Activated T-helper 1 cell treated with Interleukin-2 at 50 U/mL for 16 hours (primary cell): ENCODE measurements at regions not wholly inside any gene's neighbourhood (a gene's known extent, or its start where the extent isn't known, plus 50 kb on each side); places are given as distances from the start of the nearest gene placed in this dataset.

Experiments used
- DNase-seq: peaks from one replicate; pipeline ENCODE4 v3.0.0-alpha.2; 2020; ENCODE audit warnings: low read depth

DNA sequence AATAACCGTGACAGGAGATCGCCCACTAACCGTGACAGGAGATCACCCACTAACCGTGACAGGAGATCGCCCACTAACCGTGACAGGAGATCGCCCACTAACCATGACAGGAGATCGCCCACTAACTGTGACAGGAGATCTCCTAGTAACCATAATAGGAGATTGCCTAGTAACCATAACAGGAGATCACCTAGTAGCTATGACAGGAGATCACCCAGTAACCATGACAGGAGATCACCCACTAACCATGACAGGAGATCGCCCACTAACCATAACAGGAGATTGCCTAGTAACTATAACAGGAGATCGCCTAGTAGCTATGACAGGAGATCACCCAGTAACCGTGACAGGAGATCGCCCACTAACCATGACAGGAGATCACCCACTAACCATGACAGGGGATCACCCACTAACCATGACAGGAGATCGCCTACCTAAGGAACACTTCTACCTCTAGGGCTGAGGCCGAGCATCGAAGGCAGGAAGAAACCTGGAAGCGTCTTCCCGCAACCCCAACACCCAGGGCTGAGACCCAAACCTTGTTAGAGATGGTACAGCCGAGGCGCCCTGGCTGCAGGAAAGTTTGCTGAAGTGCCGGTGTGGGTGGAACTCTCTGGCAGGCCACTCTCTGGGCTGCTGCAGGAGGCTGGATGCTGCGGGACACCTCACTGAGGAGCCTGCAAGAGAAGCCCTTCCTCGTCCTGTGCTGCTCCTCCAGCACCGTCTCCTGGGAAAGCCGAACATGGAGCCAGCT, 67.5 kb upstream of the THY1 start:
- DNase-seq = no peak

DNA sequence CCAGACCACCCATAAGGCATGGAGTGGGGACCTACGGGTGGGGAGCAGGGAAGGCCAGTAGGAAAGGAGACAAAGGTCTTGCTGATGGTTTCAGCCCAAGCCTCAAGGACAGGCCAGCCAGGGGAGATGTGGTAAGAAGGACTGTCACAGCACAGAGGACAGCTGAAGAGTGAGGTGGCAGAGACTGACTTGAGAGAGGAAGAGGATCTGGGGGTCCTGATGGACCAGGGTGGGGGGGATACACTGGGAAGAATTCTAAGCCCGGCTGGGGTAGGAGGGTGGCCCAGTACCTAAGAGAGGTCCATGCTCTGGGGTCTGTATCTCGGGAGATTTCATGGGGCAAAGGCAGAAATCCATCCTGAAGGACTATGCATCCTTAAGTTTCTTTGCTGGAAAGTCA, 66.1 kb upstream of the THY1 start:
- DNase-seq = no peak

DNA sequence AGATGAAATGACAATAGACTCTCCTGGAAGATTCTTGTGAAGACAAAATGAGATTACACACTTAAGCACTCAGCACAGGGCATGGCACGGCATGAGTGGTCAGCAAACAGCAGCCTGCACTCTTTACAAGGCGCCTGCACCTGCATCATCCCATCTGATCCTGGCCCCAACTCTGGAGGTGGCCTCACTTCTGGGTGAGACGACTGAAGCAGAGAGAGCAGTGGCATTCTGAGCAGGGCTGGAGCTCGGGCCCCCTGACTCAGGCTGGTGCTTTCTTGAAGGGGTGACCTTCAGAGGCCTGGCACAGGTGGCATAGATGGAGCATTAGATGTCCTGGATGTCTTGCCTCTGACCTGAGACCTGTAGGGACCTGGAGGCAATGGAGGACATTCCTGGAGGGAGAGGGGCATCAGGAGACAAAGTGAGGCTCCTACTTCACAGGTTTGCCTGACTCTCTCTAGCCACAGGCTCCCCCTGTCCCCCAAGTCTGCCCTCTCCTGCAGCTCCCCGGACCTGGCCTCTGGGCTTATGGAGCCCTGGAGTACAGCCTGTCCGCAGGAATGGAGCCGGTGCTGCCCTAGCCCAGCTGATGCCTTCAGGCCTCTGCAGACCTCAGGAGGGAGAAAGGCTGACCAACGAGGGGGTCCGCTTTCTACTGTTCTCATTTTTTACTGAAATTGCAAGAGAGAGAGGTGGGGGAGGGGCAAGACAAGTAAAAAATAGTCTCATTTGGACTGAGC, 65.5 kb upstream of the THY1 start:
- no peak for DNase-seq

DNA sequence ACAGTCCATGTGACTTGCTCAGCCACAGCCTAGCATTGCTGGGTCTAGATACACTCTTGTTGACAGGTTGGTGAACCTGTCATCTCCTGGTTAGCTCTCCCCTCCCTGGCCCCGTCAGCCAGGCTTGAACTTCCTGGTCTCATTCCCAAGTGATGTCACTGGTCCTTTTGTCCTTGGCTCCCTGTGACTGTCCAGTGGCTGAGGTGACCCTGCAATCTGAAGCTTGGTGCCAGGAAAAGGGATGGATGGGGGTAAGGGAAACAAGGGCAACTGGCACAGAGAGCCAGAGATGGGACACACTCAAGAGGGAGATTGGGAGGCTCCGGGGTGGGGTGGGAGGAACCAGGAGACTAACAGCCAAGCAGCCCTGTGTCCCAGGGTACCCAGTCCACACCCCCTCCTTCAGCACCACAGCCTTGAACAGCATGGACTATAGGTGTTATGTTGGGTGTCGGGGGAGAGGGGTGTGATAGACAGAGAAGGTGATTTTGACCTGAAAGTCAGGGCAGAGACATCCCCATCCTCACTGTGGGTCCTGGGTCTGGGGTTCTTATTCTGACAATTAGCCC, 63.8 kb upstream of the THY1 start:
- no peak for DNase-seq

DNA sequence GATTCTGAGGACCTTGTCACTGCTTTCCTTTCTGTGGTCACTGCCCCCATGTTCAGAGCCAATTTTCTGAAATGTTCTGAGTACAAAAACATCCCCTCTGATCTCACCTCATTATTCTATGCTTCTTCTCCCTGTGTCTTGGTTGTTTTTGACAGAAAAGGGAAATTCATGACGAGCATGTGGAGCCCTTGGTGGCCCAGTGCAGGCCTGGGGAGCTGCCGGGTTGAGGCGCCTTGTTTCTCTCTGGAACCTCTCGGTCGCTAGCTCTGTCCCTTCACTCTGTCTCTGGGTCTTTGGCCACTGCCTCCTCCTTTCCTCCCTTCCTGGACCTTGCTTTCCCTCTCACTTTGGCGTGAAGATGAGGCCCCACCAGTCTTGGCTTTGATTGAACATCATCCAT, 63.0 kb upstream of the THY1 start:
- DNase-seq = no peak

DNA sequence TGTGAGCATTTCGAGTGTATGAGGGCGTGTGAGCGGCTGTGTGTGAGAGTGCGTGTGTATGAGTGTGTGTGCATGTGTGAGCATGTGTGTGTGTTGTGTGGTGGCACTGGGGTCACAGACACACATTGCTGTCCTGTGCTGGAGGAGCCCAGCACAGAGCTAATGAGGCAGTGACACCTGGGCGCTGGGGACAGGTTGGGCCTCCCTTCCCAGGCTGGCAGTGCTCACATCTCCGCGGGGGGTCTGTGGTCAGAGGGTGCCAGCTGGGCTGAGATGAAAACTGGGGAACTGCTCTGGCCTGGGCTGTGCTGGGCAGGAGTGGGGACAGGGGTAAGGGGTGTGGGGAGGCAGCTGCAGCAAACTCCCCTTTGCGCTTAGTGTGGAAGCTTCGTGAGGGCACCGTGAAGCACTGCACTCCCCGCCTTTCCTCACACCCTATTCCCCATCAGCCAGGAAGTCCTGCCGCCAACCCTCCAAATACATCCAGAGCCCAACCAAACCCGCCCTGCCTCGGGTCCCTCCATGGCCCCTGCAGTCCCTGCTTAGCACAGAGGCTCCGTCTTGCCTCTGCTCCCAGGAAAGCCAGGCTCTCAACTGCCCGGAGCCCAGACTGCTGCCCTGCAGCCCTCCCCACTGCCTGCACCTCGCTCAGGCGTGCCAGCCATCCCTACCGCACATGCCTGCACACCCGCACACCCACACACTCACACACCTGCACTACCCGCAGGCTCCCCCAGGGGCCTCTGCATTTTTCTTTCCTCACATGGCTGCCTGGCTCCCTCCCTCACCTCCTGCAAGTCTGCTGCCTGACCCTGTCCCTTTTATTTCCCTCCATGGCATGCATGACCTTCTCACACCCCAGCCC, 62.0 kb upstream of the THY1 start:
- DNase-seq = no peak

DNA sequence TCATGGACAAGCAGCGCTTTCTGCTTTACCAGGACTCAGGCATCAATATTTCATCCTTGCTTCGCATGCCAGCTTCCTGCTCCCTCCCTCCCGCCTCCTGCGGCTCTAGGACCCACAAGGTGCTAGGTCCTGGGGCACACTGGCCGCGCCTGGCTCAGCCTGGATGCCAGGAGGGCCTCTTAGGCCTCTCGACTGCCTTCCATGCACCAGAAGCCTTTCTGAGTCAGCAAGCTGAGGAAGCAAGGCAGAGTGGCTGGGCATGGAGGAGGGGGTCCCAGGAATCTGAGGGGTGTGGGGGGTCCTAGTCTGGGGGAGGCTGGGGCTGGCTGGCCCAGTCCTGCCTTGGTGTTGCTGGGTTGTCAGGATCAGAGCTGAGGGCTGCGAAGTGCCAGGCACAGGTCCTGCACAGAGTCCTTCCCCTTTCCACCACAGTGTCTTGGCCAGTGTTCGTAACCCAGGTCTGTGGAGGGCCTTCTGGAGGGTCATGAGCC, 61.0 kb upstream of the THY1 start:
- no peak for DNase-seq

DNA sequence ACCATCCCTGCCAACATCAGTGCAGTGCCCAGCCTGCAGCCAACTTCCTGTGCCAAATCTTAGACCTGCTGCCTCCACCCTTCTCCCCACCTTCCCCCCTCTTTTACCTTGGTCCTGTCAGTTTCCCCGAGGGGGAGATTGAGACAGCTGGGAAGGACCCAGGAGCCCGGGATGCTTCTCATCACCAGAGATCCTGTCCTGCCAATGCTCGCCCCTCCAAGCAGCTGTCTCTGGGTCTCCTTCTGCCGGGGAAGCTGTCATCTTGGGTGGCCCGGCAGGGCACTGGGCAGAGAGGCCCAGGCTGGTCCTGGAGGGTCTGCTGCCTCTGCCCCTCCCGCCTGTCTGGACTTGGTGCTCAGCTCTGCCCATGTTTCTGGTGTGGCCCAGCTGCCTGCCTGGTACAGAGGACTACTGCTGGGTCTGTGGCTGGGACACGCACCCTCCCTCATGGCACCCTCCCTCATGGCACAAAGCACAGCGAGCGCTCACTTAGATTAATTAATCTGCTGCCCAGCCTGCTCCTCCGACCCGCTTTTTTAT, 60.4 kb upstream of the THY1 start:
- DNase-seq = no peak

DNA sequence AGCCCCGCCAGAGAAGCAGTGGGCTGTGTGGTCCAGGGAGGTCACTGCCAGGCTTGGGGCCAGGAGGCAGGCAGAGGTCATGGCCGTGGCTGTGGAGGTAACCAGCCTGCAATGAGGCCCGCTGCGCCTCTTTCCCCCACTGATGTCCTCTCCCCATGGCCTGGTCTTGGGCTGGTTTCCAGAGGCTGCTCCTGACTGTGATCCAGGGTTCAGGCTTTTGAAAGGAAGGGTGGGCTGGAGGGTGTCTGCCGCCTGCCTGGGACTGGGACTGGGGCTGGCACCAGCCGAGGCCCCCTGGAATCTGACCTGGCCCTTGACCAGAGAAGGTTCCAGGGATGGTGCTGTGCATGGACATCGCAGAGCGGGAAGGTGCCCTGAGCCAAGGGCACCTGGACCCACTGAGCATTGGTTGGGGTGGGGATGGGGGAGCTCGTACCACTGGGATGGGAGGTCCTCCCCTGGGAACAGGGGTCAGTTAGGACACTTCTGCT, 59.6 kb upstream of the THY1 start:
- DNase-seq = no peak

DNA sequence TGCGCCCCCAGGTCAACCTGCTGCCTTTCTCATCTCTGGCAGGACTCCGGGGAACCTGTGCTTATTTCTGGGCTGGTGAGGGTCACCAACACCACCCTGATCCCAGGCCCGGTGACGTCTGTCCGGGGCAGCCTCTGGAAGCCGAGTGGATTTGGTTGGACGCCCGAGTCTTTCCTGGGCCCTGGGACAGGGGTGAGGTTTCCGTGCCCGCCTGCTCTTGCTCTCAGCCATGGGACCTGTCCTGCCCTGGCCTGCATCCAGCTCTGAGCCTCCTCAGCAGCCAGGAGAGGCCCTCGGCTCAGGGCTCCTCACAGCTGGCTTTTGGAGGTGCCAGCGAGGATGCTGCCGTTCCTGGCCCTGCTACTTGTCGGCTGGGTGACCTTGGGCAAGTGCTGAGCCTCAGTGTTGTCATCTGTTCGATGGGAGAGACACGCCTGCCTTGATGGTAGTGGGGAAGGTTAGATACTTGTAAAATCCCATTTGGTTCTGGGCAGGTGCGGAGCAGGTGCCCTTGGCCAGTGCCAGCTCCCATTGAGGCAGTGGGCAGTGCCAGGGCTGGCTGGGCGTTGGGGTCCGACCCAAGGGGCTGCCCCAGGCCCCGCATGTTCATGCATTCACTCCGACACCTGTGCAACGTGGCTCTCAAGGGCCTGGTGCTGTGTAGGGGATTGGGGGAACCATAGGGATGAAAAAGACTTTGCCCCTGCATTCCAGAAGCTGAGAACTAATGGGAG, 58.9 kb upstream of the THY1 start:
- DNase-seq = no peak

DNA sequence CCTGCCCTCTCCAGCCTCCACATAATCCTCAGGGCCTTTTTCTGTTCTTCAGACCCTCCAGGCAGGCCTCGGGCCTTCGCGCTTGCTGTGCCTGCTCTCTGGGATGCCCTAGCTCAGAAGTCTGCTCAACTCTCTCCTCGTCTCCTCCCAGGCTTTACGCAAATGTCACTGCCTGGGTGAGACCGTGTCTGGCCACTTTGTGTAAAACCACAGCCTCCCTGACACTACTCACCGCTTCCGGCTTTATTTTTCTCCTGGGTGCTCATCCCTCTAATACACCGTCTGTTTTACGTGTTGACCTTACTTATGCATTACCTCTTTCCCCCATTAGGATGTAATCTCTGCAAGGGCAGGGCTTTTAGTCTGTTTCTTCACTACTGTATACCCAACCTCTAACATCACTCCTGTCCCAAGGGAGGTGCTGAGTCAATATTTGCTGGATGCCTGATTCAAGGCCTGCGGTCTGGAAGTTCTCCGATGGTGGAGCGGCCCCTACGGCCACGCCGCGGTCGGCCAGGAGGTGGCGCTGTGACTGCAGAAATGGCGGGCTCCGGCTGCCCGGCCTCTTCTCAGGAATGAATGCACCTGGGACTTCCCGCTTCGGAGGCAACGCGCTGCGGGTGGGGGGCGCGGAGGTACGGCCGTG, 58.2 kb upstream of the THY1 start:
- peak; percentile 37 for DNase-seq

DNA sequence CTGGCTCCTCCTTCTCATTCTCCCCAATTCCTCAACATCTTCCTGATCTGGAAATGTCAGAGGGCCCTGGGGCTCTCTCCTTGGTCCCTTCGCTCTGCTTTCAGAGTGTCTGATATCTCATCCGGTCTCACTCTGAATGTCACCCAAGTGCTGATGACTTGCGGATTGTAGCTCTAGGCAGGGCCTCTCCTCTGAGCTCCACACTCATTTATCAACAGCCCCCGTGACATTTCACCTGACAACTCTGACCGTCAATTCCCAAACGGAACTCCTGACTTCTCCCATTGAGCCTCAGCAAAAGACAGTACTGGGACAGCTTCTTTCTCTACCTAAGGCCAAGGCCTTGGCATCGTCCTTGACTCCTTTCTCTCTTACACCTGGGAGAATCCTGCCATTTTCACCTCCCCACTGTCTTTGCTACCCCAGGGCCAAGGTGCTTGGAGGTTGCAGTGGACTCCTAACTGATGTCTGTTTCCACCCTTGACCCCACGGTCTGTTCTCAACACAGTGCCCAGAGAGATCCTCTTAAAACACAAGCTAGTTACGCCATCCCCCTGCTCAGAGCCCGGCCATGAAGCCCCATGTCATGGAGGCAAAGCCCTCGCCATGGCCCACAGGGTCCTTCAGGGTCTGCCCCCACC, 57.5 kb upstream of the THY1 start:
- no peak for DNase-seq

DNA sequence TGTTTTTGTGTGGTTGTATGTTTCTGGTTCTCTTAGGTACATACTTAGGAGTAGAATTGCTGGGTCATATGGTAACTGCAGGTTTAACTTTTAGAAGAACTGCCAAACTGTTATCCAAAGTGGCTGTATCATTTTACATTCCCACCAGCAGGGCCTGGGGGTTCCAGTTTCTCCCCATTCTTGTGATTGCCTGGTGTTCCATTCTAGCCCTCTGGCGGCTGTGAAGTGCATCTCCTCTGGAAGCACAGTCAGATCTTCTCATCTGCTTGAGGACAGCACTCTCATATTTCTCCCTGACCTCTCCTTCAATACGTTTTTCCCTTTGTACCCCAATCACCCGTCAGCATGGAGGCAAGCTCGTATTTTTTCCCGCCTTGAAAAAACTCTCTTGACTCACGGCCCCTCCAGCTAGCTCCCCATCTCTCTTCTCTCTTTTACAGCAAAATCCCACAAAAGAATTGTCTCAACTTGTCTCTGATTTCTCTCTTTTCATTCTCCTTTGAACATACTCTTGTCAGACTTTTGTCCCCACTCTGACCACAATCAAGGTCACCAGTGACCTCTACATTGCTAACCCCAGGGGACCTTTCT, 56.8 kb upstream of the THY1 start:
- no peak for DNase-seq

DNA sequence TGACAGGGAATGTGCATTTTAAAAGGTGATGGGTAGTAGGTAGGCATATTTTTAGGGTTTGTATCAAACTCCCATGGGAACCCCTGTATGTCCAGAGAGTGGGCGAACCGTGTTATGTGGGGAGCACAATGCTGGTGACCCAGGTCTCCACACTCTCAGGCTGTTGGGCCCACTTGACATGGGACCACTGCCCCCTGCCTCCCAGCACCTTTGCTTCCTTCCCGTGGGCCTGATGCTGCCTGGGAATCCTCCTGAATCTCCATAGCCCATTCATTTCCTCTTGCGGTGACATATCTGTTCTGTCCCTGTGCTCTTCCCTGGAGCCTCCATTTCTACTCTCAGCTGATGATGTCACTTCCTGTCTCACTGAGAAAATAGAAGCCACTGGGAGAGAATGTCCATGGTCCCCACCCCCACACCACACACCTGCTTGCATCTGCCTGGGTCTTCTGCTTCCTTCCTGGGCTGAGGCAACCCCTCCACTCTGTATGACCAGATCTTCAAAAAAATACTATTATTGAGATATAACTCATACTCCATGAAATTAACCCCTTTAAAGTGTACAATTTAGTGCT, 55.8 kb upstream of the THY1 start:
- DNase-seq = no peak

DNA sequence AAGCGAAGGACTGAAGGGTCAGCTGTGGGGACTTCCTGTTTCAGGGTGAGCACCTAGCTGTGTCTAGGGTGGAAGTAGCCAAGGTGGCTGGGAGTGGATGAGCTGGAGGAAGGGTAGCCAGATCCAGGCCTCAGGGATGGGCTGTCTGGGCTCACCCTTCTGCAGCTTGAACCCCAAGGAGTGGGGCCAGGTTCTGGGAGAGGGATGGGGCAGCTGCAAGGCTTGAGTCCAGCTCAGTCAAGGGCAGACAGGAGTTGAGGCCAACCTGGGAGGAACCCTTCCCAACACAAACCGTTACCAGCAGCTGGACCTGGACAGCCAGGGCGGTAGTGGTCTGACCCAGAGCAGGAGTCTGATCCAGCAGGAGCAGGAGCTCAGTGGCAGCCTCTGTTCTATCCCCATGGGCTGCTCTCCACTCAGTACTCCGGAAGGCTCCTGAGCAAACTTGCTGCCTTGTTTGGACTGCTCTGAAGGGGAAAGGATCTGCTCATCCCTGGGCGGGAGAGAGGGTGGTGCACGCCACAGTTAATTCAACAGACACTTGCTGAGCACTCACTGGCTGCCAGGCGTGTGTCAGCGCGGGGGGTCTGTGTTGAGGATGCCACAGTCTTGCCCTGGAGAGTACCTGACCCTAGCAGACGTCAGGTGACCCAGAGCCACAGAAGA, 53.8 kb upstream of the THY1 start:
- no peak for DNase-seq

DNA sequence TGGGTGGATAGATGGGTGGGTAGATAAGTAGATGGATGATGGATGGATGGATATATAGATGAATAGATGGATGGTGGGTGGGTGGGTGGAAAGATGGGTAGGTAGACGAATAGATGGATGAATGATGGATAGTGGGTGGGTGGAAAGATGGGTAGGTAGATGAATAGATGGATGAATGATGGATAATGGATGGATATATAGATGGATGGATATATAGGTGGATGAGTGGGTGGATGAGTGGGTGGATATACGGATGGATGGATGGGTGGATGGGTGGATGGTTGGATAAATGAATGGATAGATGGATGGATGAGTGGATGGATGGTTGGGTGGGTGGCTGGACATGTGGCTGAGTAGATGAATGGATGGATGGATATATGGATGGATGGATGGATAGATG, 53.1 kb upstream of the THY1 start:
- no peak for DNase-seq

DNA sequence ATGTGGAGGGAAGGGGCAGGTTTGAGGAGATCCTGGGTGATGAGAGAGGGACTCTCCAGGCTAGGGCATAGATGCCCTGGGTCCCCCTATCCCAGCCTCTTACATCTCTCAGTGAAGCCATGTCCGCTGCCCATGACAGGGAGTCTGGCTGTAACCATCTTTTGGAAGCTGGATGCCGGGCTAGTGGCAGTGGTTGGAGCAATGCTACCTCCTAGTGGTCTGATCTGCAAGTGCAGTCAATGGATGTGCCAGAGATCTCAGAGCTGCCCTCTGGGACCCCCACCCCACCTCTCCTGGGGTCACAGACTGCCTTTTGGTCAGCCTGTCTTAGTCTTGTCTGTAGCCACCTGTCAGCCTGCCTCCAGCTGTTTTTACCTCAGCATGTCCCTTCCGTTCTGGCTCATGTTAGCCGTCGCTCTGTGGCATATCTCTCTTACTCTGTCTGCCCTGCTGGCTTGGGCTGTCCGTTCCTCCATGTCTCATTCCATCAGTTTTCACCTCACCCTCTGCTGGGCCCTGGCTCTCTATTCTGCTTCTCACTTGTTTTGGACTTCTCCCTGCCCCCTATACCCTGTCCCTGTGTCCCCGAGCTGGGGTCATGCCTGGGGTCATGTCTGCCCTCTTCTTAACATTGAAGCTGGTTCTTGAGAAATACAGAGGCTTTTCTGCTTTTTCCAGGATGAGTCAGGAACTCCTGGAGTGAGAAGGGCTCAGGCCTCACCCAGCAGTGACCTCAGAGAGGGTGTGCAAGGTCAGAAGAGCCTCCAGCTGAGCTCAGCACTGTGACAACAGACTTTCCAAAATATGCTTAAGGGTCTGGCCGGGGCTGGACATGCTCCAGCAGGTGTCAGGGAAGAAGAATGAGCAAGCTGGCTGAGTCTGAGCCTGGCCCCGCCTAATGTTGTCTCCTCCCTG, 52.0 kb upstream of the THY1 start:
- DNase-seq = peak; percentile 17
